ENCODE measurements at regions not wholly inside any gene's neighbourhood (a gene's known extent, or its start where the extent isn't known, plus 50 kb on each side); places are given as distances from the start of the nearest gene placed in this dataset.

DNA sequence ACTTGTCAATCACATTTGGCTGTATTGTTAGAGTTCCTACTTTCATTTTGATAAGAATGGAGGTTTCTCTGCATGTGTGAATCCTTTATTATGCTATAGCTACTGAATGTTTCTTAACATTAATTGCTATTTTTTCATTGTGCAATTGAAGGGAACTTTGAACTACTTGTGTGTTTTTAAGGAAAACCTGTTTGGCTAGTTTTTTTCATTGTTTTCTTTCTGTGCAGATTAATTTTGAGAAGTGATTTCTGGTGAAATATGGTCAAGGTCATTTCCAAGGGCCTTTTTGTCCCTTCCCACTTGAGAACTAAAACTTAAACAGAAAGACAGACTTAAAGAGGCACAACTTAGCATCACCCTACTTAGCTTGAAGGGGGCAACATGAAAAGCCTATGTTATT, 1309.2 kb upstream of the WWC1 start:
- H3K4me3 ChIP-seq: no peak overlapping the region
- H3K9me3 ChIP-seq: no peaks in the 10 kb centered on the region
- TF ChIP-seq, protein P1, sequence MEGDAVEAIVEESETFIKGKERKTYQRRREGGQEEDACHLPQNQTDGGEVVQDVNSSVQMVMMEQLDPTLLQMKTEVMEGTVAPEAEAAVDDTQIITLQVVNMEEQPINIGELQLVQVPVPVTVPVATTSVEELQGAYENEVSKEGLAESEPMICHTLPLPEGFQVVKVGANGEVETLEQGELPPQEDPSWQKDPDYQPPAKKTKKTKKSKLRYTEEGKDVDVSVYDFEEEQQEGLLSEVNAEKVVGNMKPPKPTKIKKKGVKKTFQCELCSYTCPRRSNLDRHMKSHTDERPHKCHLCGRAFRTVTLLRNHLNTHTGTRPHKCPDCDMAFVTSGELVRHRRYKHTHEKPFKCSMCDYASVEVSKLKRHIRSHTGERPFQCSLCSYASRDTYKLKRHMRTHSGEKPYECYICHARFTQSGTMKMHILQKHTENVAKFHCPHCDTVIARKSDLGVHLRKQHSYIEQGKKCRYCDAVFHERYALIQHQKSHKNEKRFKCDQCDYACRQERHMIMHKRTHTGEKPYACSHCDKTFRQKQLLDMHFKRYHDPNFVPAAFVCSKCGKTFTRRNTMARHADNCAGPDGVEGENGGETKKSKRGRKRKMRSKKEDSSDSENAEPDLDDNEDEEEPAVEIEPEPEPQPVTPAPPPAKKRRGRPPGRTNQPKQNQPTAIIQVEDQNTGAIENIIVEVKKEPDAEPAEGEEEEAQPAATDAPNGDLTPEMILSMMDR (IDR thresholded peaks at IDR 0.05): no peak
- DNase-seq: no peak
- no peaks in the 10 kb centered on the region for H3K36me3 ChIP-seq
- intact Hi-C loops (cut with DNase I; ENCODE audit: low total_unique reads): no loop called here
- H3K4me1 ChIP-seq: peaks cover 0 to 21% (median 10%) of the 10 kb centered on the region in 4 donors
- H3K27ac ChIP-seq: no peak overlapping the region
- peaks cover 0 to 21% of the 10 kb centered on the region in 2 donors for H3K27me3 ChIP-seq

DNA sequence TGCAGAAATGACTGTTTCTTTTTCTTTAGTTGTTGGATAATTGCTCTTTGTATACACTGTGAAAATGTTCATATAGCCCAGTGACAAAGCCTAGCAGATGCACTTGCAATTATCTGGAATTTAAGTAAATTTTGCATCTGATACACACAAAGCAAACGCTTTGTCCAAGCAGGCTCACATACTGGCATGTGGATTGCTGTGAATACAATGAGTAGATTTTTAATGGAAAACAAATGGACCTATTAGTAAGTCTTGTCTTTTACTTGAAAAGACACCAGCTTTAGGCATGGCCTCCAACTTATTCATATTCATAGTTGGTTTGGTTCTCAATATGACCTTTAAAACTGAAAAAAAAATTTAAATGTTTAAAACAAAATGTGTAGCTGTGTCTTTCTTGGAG, 1299.8 kb upstream of the WWC1 start:
- DNase-seq: no peak
- H3K27ac ChIP-seq: no peak overlapping the region
- TF ChIP-seq, protein P1 (IDR thresholded peaks at IDR 0.05): no peak
- intact Hi-C loops (cut with DNase I; ENCODE audit: low total_unique reads): no loop called here
- no peaks in the 10 kb centered on the region for H3K27me3 ChIP-seq
- H3K36me3 ChIP-seq: no peaks in the 10 kb centered on the region
- no peaks in the 10 kb centered on the region for H3K9me3 ChIP-seq
- H3K4me3 ChIP-seq: no peak overlapping the region
- peaks cover 0 to 7% (median 3%) of the 10 kb centered on the region in 4 donors for H3K4me1 ChIP-seq

DNA sequence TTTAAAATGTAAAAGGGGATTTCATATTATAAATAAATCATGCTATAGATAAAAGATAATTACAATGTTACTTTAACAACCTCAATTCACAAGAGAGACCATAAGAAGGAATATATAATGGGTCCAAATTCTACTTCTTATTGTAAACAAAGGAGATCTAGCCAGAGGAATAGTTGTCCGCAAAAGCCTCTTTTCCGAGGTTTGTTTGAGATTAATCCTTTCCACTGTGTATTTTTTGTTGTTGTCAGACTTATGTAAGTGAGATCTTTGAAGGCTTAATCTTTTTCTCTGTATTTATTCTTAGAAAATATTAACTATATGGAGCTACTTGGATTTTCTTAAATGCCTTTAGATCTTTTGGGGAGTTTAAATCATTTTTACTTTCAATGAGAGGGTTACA, 1299.3 kb upstream of the WWC1 start:
- Histone ChIP-seq H3K4me1 (peaks cover 0 to 7% (median 3%) of the 10 kb centered on the region in 4 donors), H3K27me3 (no peaks in the 10 kb centered on the region), H3K4me3 (no peak overlapping the region), H3K27ac (no peak overlapping the region), H3K9me3 (no peaks in the 10 kb centered on the region), H3K36me3 (no peaks in the 10 kb centered on the region)
- intact Hi-C loops (cut with DNase I; ENCODE audit: low total_unique reads): no loop called here
- no peak for DNase-seq
- TF ChIP-seq, protein P1 (IDR thresholded peaks at IDR 0.05): no peak

DNA sequence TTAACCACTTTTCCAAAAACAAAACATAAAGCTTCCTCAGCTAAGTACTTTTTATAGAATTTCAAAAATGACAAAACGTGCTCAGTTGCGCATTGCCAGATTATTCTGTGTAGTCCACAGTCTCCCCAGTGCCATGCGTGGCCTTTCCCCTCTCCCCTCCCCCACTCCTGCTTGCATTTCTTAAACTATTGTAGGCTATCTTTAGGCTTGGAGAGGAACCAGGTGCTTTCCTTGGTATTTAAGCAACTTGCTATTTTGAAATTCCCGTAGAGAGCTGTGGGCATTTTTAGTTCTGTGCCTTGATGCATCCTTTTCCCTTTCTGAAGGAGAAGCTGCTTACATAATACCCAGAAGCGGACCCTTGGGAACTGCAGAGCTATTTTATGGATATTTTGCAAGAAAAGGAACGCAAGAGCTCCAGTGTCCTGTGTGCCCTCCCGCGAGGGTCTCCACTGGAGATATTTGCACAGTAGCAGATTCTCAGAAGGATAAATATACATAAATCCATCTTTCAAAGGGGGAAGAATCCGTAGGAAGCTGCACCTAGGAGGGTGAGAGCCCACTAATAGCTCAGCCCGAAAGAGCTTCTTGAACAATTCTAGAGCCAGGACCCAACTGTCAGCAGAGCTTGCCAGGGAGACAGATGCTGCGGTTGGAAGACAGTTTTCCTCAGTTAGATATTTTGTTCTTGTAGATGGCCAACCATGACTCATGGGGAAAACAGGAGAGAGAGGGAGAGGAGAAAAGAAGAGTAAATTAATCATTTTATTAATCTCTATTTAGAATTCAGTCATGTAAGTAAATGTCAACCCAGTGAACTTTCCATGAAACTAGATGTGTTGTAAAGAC, 1298.3 kb upstream of the WWC1 start:
- H3K9me3 ChIP-seq: no peaks in the 10 kb centered on the region
- H3K27ac ChIP-seq: no peak overlapping the region
- intact Hi-C loops (cut with DNase I; ENCODE audit: low total_unique reads): no loop called here
- TF ChIP-seq, protein P1 (IDR thresholded peaks at IDR 0.05): no peak
- H3K27me3 ChIP-seq: no peaks in the 10 kb centered on the region
- DNase-seq: no peak
- H3K4me3 ChIP-seq: no peak overlapping the region
- H3K4me1 ChIP-seq: peaks cover 0 to 7% (median 3%) of the 10 kb centered on the region in 4 donors
- no peaks in the 10 kb centered on the region for H3K36me3 ChIP-seq

DNA sequence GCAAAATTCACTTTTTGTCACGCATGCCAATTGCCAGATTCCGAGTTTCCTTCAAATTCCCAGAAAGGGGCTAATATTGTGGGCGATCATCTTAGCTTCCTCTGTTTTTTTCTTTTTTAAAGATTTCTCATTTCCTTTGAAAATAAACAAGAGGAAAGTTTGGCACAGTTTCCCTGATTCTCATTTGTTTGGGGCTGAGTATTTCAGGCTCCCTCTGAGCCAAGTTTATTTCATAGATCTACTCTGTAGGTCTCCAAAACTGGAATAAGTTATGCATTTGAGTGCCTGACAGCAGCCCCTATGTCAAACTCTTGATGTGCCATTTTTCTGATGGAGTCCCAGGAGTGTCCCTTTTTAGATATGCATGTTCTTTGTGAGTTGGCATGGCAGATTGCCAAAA, 1297.2 kb upstream of the WWC1 start:
- H3K4me3 ChIP-seq: no peak overlapping the region
- peaks cover 0 to 7% (median 3%) of the 10 kb centered on the region in 4 donors for H3K4me1 ChIP-seq
- no peaks in the 10 kb centered on the region for H3K27me3 ChIP-seq
- intact Hi-C loops (cut with DNase I; ENCODE audit: low total_unique reads): no loop called here
- no peaks in the 10 kb centered on the region for H3K9me3 ChIP-seq
- DNase-seq: no peak
- H3K36me3 ChIP-seq: no peaks in the 10 kb centered on the region
- no peak overlapping the region for H3K27ac ChIP-seq
- TF ChIP-seq, protein P1 (IDR thresholded peaks at IDR 0.05): no peak

Measured in tibial artery (tissue), 4 donors.